IMR-90 (cell line): ENCODE measurements at regions not wholly inside any gene's neighbourhood (a gene's known extent, or its start where the extent isn't known, plus 50 kb on each side); places are given as distances from the start of the nearest gene placed in this dataset.

Source experiments
- BHLHE40 ChIP-seq: fragments of 150-350 bp; IDR thresholded peaks from 2 replicates; pipeline ENCODE4 v1.6.1; 2016; ENCODE audit warnings: mild to moderate bottlenecking, low read depth, low read length
- CHD1 ChIP-seq: IDR thresholded peaks from 2 replicates; pipeline ENCODE4 v1.6.1; 2012; ENCODE audit warnings: low read depth, low read length, improper control_type of control experiment
- MAFK ChIP-seq: IDR thresholded peaks from 2 replicates; pipeline ENCODE4 v1.6.1; 2012; ENCODE audit warnings: low read depth, low read length, improper control_type of control experiment
- POLR2A ChIP-seq: IDR thresholded peaks from 2 replicates; pipeline ENCODE4 v1.6.1; 2012; ENCODE audit warnings: mild to moderate bottlenecking, low read depth, low read length
- RFX5 ChIP-seq: IDR thresholded peaks from 2 replicates; pipeline ENCODE4 v1.8.0; 2012; ENCODE audit warnings: low read depth, mild to moderate bottlenecking, low read length, moderate library complexity
- TF ChIP-seq, protein P1 (sequence below): conservative IDR thresholded peaks from 2 replicates; pipeline ENCODE4 v1.5.1; 2012; ENCODE audit warnings: mild to moderate bottlenecking, low read depth, low read length, improper control_type of control experiment

DNA sequence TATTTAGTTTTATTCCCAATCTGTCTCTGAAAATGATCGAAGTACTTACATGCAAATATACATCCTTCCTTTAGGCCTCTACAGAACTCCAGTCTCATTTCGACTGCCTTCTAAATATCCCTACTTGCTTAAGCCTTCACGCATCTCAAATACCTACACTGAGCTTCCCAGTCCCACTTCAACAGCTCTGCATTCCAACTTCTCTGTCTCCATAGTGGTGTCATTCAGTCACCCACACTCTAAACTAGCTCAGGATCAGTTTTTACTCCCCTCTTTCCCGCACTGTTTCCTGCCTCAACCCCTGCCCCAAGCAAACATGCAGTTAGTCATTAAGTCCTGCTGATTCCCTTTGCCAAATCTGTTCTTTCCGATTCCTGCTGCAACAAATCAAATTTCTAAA, 91.8 kb upstream of the PREP start:
- TF ChIP-seq, protein P1, sequence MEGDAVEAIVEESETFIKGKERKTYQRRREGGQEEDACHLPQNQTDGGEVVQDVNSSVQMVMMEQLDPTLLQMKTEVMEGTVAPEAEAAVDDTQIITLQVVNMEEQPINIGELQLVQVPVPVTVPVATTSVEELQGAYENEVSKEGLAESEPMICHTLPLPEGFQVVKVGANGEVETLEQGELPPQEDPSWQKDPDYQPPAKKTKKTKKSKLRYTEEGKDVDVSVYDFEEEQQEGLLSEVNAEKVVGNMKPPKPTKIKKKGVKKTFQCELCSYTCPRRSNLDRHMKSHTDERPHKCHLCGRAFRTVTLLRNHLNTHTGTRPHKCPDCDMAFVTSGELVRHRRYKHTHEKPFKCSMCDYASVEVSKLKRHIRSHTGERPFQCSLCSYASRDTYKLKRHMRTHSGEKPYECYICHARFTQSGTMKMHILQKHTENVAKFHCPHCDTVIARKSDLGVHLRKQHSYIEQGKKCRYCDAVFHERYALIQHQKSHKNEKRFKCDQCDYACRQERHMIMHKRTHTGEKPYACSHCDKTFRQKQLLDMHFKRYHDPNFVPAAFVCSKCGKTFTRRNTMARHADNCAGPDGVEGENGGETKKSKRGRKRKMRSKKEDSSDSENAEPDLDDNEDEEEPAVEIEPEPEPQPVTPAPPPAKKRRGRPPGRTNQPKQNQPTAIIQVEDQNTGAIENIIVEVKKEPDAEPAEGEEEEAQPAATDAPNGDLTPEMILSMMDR: no peak
- TF ChIP-seq RFX5 (no peak), MAFK (no peak), BHLHE40 (no peak), CHD1 (no peak), POLR2A (no peak)
